Upper lobe of left lung (tissue), 4 donors: ENCODE measurements at regions not wholly inside any gene's neighbourhood (a gene's known extent, or its start where the extent isn't known, plus 50 kb on each side); places are given as distances from the start of the nearest gene placed in this dataset.

Experiments
- CTCF ChIP-seq, 6 experiments: fragments of 450-650 bp in 4 of 6; fragments of 200-600 bp in 2 of 6; sonication (generic) in 2 of 6; IDR thresholded peaks; one replicate each; pipeline ENCODE4 v1.5.1; 2016 to 2019; ENCODE audit warnings: antibody characterized with exemption in 6 of 6
- EP300 ChIP-seq, 4 donors: sonication (generic); formaldehyde crosslinking; IDR thresholded peaks; one replicate each; pipeline ENCODE4 v1.5.1; 2017; ENCODE audit warnings: antibody characterized with exemption in 4 of 4, control low read depth in 2 of 4
- POLR2A ChIP-seq, 4 donors: fragments of 450-650 bp; IDR thresholded peaks; one replicate each; pipeline ENCODE4 v1.5.1; 2016 to 2017; ENCODE audit warnings: antibody characterized with exemption in 4 of 4, mild to moderate bottlenecking in 2 of 4

- TF ChIP-seq POLR2A (IDR thresholded peaks at IDR 0.05) = no peak
- no peak for TF ChIP-seq CTCF (IDR thresholded peaks at IDR 0.05)
- no peak for TF ChIP-seq EP300 (IDR thresholded peaks at IDR 0.05)
These were observed 64.3 kb upstream of the ID2 start for GRCh38 chr2:8617590-8617989.
